GM19438 (cell line): ENCODE measurements at regions not wholly inside any gene's neighbourhood (a gene's known extent, or its start where the extent isn't known, plus 50 kb on each side); places are given as distances from the start of the nearest gene placed in this dataset.
"Not testable (repeated sequence)": the region's sequence is repeated elsewhere in the genome, so short reads cannot be mapped to it uniquely, and the experiment has no call there.

Source experiments
- ATAC-seq: cut with Tn5 transposase; IDR thresholded peaks from one replicate; pipeline ENCODE4 v1.9.1; 2021; ENCODE audit warnings: low read depth; ENCODE audit not compliant: unreplicated experiment

DNA sequence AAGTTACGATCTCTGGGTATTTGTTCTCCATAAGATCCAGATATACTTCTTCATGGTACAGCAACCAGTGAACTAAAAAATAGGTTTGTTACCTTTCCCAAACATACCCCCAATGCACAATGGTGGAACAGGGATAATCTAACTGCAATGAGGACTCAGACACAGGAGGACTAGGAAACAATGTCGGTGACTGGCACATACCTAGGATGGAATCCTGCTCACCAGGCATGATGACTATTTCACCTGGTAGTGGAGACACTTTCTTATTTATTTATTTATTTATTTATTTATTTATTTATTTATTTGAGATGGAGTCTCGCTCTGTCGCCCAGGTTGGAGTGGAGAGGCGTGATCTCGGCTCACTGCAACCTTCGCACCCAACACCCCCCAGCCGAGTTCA lies 159.9 kb upstream of the CCNH start:
- ATAC-seq: no peak

DNA sequence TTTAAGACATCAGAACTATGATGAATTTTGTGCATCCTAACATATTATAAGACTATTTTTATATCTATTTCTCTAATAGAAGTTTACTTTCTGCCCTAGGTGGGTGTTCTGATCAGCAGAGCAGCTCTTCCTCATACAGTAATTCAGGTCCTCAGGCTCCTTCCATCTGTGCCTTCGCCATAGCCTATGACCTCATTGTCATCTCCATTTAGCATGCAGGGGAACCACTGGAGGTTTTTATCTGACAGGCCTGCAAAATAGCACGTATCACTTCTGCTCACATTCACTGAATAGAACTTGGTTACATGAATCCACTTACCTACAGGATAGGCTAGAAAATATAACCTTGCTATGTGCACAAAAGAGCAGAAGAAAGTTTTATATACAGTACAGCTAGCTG lies 159.4 kb upstream of the CCNH start:
- no peak for ATAC-seq

DNA sequence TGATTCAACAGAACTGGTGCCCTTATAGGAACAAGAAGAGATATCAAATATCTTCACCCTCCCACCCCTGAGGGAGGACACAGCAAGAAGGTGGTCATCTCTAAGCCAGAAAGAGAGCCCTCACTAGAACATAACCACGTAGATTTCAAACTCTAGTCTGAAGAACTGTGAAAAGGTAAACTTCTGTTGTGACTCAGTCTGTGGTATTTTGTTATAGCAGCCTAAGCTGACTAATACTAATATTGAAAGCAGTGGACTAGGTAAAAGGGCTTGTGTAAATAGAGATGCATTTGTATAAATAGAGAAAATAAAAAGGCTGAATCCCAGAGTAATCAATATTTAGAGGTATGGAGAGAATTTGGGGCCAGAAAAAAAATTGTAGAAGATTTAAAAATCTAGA lies 157.6 kb upstream of the CCNH start:
- no peak for ATAC-seq

- no peak for ATAC-seq
Observed at GRCh38 chr5:87562068-87562467, 149.3 kb upstream of the CCNH start.

GRCh38 chr5:87560528-87560927 lies 147.8 kb upstream of the CCNH start:
- ATAC-seq: no peak

- ATAC-seq: no peak
Observed at GRCh38 chr5:87551911-87552310, 139.2 kb upstream of the CCNH start.

DNA sequence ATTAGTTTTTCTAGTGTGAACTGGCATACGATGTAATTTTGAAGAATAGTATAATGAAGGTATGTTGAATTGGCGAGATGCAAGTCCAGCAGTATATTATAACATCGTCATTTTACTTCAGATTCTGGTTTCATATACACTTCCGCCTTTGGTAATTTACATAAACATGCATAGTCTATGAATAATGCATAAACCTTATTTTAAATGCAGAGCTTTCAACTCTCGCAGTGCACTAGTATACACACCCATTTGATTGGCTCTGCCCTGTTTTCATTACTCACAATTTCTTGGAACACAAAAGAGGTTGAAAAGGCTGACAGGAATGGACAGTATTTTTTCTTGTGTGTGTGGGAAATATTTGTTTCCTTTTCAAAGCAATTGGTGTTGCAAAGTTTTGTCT lies 128.9 kb upstream of the CCNH start:
- no peak for ATAC-seq

GRCh38 chr5:87541033-87541432 lies 128.3 kb upstream of the CCNH start:
- no peak for ATAC-seq

- no peak for ATAC-seq
Observed at GRCh38 chr5:87539839-87540238, 127.1 kb upstream of the CCNH start.

DNA sequence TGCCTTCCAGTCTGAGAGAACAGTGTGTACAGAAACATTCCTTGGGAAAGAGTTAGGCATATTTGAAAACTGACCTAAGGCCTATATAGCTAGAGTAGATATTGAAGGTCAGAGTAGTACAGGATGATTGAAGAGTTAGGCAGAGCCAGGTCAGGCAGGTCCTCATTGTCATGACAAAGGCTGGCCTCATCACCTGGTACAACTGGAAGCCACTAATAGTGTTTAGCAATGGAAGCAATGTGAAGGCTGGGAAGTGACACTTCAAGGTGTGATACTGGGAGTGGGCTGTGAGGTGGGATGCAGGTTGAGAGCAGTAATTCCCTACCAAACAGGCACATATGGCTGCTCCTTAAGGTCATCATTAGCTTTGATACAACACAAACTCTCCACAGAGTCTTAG lies 123.6 kb upstream of the CCNH start:
- no peak for ATAC-seq

GRCh38 chr5:87535706-87536105 lies 123.0 kb upstream of the CCNH start:
- ATAC-seq: no peak

- no peak for ATAC-seq
Observed at GRCh38 chr5:87529486-87530076, 116.9 kb upstream of the CCNH start.

DNA sequence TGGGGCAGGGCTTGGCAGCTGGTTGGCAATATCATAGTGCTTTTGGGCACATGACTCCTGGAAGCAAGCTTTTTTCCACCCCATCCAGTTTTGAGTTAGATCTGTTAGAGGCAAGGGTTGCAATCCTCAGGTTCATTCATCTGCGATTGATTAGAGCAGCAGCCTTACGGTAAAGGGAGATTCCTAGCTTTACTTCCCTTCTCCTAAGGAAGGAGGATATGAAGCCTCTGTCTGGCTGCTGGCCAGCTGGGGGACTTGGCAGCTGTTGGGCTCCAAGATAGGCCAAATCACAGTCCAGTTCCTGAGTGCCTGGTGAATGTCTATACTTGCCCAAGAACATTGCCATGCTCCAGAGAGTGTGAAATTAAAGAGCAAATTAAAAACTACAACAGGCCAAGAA lies 113.4 kb upstream of the CCNH start:
- ATAC-seq: no peak

- no peak for ATAC-seq
Observed at GRCh38 chr5:87524217-87524616, 111.5 kb upstream of the CCNH start.

DNA sequence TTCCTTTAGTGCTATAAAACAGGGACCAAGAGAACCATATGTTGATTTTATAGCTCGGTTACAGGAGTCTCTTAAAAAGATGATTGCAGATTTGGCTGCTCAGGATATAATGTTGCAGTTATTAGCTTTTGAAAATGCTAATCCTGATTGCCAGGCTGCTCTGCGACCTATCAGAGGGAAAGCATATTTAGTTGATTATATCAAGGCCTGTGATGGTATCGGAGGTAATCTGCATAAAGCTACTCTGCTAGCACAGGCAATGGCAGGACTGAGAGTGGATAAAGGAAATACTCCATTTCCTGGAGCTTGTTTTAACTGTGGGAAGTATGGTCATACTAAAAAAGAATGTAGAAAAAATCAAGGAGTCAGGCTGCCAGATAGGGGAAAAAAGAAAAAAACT lies 99.0 kb upstream of the CCNH start:
- ATAC-seq: not testable (repeated sequence)

DNA sequence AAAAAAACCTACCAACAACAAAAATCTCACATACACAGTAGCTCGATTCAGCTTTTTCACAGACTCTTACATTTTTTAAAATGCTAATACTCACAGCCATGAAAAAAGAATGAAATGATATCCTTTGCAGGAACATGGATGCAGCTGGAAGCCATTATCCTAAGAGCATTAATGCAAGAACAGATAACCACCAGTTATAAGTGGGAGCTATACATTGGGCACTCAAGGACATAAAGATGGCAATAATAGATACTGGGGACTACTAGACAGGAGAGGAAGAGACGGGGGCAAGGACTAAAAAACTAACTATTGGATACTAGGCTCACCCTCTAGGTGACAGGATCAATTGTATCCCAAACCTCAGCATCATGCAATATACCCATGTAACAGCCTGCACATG lies 90.3 kb upstream of the CCNH start:
- no peak for ATAC-seq

GRCh38 chr5:87499478-87500410 lies 87.0 kb upstream of the CCNH start:
- no peak for ATAC-seq
